ENCODE measurements at regions not wholly inside any gene's neighbourhood (a gene's known extent, or its start where the extent isn't known, plus 50 kb on each side); places are given as distances from the start of the nearest gene placed in this dataset.

GRCh38 chr19:27652796-27653195 lies 1560.2 kb downstream of the UQCRFS1 start:
- no peak overlapping the region for H3K4me2 ChIP-seq (ENCODE audit: low read depth, low read length, poor library complexity, severe bottlenecking)
- no peak overlapping the region for H3K4me3 ChIP-seq (ENCODE audit: low read length, poor library complexity, severe bottlenecking)
- H2AFZ ChIP-seq (ENCODE audit: low read length): no peak overlapping the region
- H3K27me3 ChIP-seq (ENCODE audit: insufficient read depth, low read length, poor library complexity, severe bottlenecking): no peaks in the 10 kb centered on the region
- peaks cover 21% of the 10 kb centered on the region; the same call in 1 of the 2 replicates for H3K9me3 ChIP-seq (ENCODE audit: insufficient read depth, low read depth, low read length)
- no peaks in the 10 kb centered on the region for H3F3A ChIP-seq (ENCODE audit: low read depth)
- H3K4me1 ChIP-seq (ENCODE audit: insufficient read depth, low read length, poor library complexity, severe bottlenecking): no peaks in the 10 kb centered on the region
- no peaks in the 10 kb centered on the region for H4K20me1 ChIP-seq (ENCODE audit: insufficient read depth, low read length, poor library complexity, severe bottlenecking)
- H3K9me2 ChIP-seq (replicated peaks; ENCODE audit: low read depth, low read length): no peaks in the 10 kb centered on the region
- TF ChIP-seq CTCF (conservative IDR thresholded peaks at IDR 0.05; ENCODE audit: low read length): no peak
- no peak for TF ChIP-seq EZH2phosphoT487 (IDR thresholded peaks at IDR 0.05; ENCODE audit: borderline replicate concordance)
- no peaks in the 10 kb centered on the region for H3K36me3 ChIP-seq (ENCODE audit: insufficient read depth, low read length)
- H3K9ac ChIP-seq (ENCODE audit: low read depth, low read length, poor library complexity, severe bottlenecking): no peak overlapping the region
- no peaks in the 10 kb centered on the region for H3K79me2 ChIP-seq (ENCODE audit: insufficient read depth, low read length)

- TF ChIP-seq CTCF (conservative IDR thresholded peaks at IDR 0.05; ENCODE audit: low read length) (no peak), EZH2phosphoT487 (IDR thresholded peaks at IDR 0.05; ENCODE audit: borderline replicate concordance) (no peak)
- no peaks in the 10 kb centered on the region for H3K4me1 ChIP-seq (ENCODE audit: insufficient read depth, low read length, poor library complexity, severe bottlenecking)
Observed at GRCh38 chr19:27652281-27652680, 1560.7 kb downstream of the UQCRFS1 start.

GRCh38 chr19:27647423-27647822 lies 1565.5 kb downstream of the UQCRFS1 start:
- no peaks in the 10 kb centered on the region for H3K36me3 ChIP-seq (ENCODE audit: insufficient read depth, low read length)

More at GRCh38 chr19:27652281-27652680, 1560.7 kb downstream of the UQCRFS1 start:
- H3K27me3 ChIP-seq (ENCODE audit: insufficient read depth, low read length, poor library complexity, severe bottlenecking): no peaks in the 10 kb centered on the region
- no peak overlapping the region for H2AFZ ChIP-seq (ENCODE audit: low read length)
- peaks cover 17% of the 10 kb centered on the region; the same call in 1 of the 2 replicates for H3K9me3 ChIP-seq (ENCODE audit: insufficient read depth, low read depth, low read length)
- no peaks in the 10 kb centered on the region for H3K9me2 ChIP-seq (replicated peaks; ENCODE audit: low read depth, low read length)
- no peak overlapping the region for H3K4me2 ChIP-seq (ENCODE audit: low read depth, low read length, poor library complexity, severe bottlenecking)
- H3F3A ChIP-seq (ENCODE audit: low read depth): no peaks in the 10 kb centered on the region
- H3K79me2 ChIP-seq (ENCODE audit: insufficient read depth, low read length): no peaks in the 10 kb centered on the region
- no peak overlapping the region for H3K9ac ChIP-seq (ENCODE audit: low read depth, low read length, poor library complexity, severe bottlenecking)
- H3K36me3 ChIP-seq (ENCODE audit: insufficient read depth, low read length): no peaks in the 10 kb centered on the region
- H3K4me3 ChIP-seq (ENCODE audit: low read length, poor library complexity, severe bottlenecking): no peak overlapping the region
- H4K20me1 ChIP-seq (ENCODE audit: insufficient read depth, low read length, poor library complexity, severe bottlenecking): no peaks in the 10 kb centered on the region

More at GRCh38 chr19:27647423-27647822, 1565.5 kb downstream of the UQCRFS1 start:
- H3F3A ChIP-seq (ENCODE audit: low read depth): no peaks in the 10 kb centered on the region
- H3K9me2 ChIP-seq (replicated peaks; ENCODE audit: low read depth, low read length): no peaks in the 10 kb centered on the region
- H3K4me2 ChIP-seq (ENCODE audit: low read depth, low read length, poor library complexity, severe bottlenecking): no peak overlapping the region
- no peak overlapping the region for H2AFZ ChIP-seq (ENCODE audit: low read length)
- no peaks in the 10 kb centered on the region for H3K79me2 ChIP-seq (ENCODE audit: insufficient read depth, low read length)
- no peaks in the 10 kb centered on the region for H4K20me1 ChIP-seq (ENCODE audit: insufficient read depth, low read length, poor library complexity, severe bottlenecking)
- H3K9ac ChIP-seq (ENCODE audit: low read depth, low read length, poor library complexity, severe bottlenecking): no peak overlapping the region
- TF ChIP-seq EZH2phosphoT487 (IDR thresholded peaks at IDR 0.05; ENCODE audit: borderline replicate concordance) (no peak), CTCF (conservative IDR thresholded peaks at IDR 0.05; ENCODE audit: low read length) (no peak)
- no peaks in the 10 kb centered on the region for H3K27me3 ChIP-seq (ENCODE audit: insufficient read depth, low read length, poor library complexity, severe bottlenecking)
- peaks cover 10% of the 10 kb centered on the region; the same call in 1 of the 2 replicates for H3K9me3 ChIP-seq (ENCODE audit: insufficient read depth, low read depth, low read length)
- no peaks in the 10 kb centered on the region for H3K4me1 ChIP-seq (ENCODE audit: insufficient read depth, low read length, poor library complexity, severe bottlenecking)
- no peak overlapping the region for H3K4me3 ChIP-seq (ENCODE audit: low read length, poor library complexity, severe bottlenecking)

Data from Loucy (cell line).